Activated naive CD8-positive, alpha-beta T cell treated with anti-CD3 and anti-CD28 coated beads, Interleukin-2, amount 10 ng/mL, durations not matched to agents 7 days and 5 days (primary cell): ENCODE measurements at regions not wholly inside any gene's neighbourhood (a gene's known extent, or its start where the extent isn't known, plus 50 kb on each side); places are given as distances from the start of the nearest gene placed in this dataset.

Source experiments
- ATAC-seq: fragments of 150-1000 bp; cut with Tn5 transposase; one replicate; pipeline ENCODE4 v1.10.0; 2021; ENCODE audit warnings: low read depth, moderate library complexity
- POLR2A ChIA-PET: fragments of 350-600 bp; sonication (Branson Sonifier 250); formaldehyde crosslinking; loops from one replicate; lab custom pipeline; 2021; ENCODE audit warnings: antibody characterized with exemption; lab: Charles Lee
- DNase-seq: peaks from one replicate; pipeline ENCODE4 v3.0.0; 2021
- H3K27ac Mint-ChIP-seq: one replicate; pipeline ENCODE4 v1.8.0; 2022; ENCODE audit warnings: mild to moderate bottlenecking, mixed read lengths
- H3K27me3 Mint-ChIP-seq: one replicate; pipeline ENCODE4 v1.8.0; 2022; ENCODE audit warnings: mild to moderate bottlenecking, moderate library complexity, mixed read lengths
- H3K36me3 Mint-ChIP-seq: one replicate; pipeline ENCODE4 v1.8.0; 2021; ENCODE audit warnings: mild to moderate bottlenecking, mixed read lengths
- H3K4me1 Mint-ChIP-seq: one replicate; pipeline ENCODE4 v1.8.0; 2021; ENCODE audit warnings: mixed read lengths
- H3K4me3 Mint-ChIP-seq: one replicate; pipeline ENCODE4 v1.8.0; 2022; ENCODE audit warnings: mild to moderate bottlenecking, moderate library complexity, mixed read lengths
- H3K9me3 Mint-ChIP-seq: one replicate; pipeline ENCODE4 v1.8.0; 2021; ENCODE audit warnings: mixed read lengths

DNA sequence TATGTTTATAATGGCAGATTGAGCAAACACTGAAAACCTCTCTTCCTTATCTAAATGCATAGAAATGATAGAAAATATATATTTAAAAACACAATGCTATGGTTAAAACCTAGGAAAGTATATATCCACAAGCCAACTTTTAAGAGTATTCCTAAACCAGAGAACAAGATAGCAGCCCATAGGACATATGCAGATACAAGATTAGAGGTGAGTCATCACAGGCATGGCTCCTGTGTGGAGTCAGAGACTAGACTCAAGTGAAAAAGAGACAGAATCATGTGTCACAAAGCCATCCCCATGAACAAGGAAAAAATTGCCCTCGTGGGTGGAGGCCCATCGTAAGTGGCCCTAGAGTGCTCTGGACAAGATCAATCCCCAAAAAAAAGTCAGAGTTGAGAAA, 199.4 kb upstream of the PPP2R3A start:
- no peaks in the 10 kb centered on the region for H3K4me1 Mint-ChIP-seq
- POLR2A ChIA-PET: no interaction called here
- H3K27ac Mint-ChIP-seq: no peak overlapping the region
- H3K4me3 Mint-ChIP-seq: no peak overlapping the region
- no peaks in the 10 kb centered on the region for H3K27me3 Mint-ChIP-seq
- no peaks in the 10 kb centered on the region for H3K36me3 Mint-ChIP-seq
- no peak for DNase-seq
- H3K9me3 Mint-ChIP-seq: no peaks in the 10 kb centered on the region
- no peak for ATAC-seq

DNA sequence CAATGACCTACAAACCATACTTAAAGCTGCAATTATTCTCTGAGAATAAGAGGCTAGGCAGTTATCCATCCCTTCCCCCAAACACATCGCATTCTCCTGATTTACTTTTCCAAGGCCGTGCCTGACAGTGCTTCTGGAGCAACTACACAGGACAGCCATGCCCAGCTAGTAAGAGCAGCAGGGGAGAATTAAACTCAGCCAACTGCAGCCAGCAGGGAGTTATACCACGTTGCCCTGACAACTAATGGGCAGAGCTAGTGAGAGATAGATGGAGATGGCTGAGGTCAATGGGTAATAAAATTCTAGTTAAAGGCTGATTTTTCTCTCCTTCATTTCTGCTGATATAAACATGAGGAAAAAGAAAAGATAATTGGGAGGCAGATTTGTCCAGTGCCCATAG, 193.8 kb upstream of the PPP2R3A start:
- Mint-ChIP-seq H3K9me3 (no peaks in the 10 kb centered on the region), H3K4me1 (no peaks in the 10 kb centered on the region), H3K36me3 (no peaks in the 10 kb centered on the region), H3K4me3 (no peak overlapping the region), H3K27me3 (no peaks in the 10 kb centered on the region), H3K27ac (no peak overlapping the region)
- no peak for ATAC-seq
- POLR2A ChIA-PET: no interaction called here
- DNase-seq: no peak

DNA sequence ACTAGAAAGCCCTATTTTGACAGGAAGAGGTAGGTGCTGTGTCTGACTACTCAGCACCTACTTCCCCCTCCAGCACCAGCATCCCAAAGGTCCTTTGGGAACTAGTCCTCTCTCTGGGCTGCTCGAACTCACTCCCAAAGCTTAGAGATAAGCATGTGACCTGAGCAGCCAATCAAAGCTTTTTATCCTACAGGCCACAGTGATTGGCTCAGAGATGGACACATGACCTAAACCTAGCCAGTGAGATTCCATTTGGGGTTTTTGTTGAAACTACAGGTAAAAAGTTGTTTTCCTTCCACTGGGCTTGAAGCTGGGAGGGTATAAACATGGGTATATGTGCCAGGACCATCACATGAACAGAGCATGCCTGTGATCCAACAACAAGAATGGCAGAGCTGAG, 186.5 kb upstream of the PPP2R3A start:
- Mint-ChIP-seq H3K27ac (no peak overlapping the region), H3K27me3 (peaks cover 2% of the 10 kb centered on the region), H3K9me3 (no peaks in the 10 kb centered on the region), H3K4me1 (no peaks in the 10 kb centered on the region), H3K4me3 (no peak overlapping the region), H3K36me3 (no peaks in the 10 kb centered on the region)
- ATAC-seq (no peak), DNase-seq (no peak)
- POLR2A ChIA-PET: no interaction called here

DNA sequence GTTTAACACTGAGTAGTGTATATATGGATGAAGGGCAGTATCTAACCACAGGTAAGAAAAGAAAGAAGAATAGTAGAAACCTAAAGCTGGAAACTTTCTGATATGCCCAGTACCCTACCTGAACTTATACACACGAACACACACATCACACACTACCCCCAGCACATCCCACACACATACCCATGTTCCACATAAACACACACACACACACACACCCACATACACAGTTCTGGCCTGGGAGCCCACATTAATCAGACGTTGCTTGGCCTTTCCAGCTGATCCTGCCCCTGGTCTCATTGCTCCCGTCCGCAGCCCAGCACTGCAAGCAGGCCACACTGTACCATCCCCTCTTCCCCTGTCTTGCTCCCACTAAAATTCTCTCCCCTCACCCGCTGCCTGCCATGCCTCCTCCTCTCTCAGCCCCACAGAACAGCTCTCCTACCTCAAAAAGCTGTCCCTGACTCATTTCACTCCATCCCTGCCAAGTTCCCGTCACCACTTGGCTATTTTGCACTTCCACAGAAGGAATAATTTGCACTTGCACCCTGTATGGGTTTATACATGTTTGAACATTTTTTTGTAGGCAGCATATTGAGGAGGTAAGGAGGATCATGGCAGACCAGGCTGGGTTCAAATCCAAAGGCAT, 185.8 kb upstream of the PPP2R3A start:
- no peak overlapping the region for H3K4me3 Mint-ChIP-seq
- no peaks in the 10 kb centered on the region for H3K4me1 Mint-ChIP-seq
- DNase-seq: no peak
- peaks cover 2% of the 10 kb centered on the region for H3K27me3 Mint-ChIP-seq
- no peaks in the 10 kb centered on the region for H3K9me3 Mint-ChIP-seq
- POLR2A ChIA-PET: no interaction called here
- ATAC-seq: no peak
- H3K27ac Mint-ChIP-seq: no peak overlapping the region
- no peaks in the 10 kb centered on the region for H3K36me3 Mint-ChIP-seq

DNA sequence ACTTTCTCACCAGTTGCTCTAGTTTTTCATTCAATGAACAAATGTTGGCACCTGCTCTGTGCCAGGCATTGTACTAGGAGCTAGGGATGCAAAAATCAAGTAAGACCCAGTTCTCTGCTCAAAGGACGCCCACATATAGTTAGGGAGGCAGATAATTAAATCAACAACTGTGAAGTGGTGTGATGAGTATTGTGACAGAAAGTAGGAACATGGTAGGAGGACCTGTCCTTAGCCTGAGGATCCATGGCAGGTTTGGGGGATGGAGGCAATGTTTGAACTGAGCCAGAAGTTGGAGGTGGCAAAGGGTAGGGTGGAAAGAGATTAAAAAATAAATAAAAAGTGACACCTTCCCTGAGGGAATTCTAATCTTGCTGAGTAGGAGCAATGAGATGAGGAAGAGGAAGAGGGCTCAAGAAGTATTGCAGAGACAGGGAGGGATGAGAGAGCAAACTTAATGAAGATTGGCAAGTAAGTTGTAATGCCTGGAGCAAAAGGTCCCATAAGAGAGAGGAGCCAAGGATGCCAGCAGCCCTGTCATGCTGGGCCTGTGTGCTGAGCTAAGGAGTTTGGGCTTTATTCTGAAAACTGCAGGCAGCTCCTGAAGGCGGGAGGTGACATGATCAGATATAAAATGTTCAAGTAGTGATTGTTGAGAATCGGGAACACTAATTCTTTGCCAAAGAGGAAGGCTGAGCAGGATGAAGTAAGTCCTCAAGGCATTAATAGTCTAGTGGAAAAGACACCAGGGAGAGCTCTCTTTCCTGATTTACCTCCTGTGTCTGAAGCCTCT, 184.3 kb upstream of the PPP2R3A start:
- ATAC-seq (no peak), DNase-seq (no peak)
- Mint-ChIP-seq H3K9me3 (no peaks in the 10 kb centered on the region), H3K27ac (no peak overlapping the region), H3K4me3 (no peak overlapping the region), H3K27me3 (peaks cover 2% of the 10 kb centered on the region), H3K36me3 (no peaks in the 10 kb centered on the region), H3K4me1 (no peaks in the 10 kb centered on the region)
- POLR2A ChIA-PET: no interaction called here

DNA sequence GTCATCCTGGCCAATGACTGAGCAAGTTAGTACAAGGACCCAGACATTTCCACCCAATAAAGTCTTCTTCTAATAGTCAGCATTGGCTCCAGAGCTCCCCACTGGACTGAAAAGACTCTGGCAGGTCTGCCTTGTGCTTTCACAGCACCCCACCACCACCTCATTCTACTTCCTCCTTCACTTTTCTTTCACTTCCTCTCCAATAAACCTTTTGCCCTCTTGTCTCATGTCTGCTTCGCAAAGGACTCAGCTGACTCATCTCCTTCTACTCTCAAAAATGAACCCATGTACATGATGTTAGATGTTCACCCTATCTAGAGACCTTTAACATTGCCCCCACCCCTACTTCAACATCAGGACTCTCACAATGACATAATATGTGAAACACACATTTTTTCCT, 181.0 kb upstream of the PPP2R3A start:
- Mint-ChIP-seq H3K27ac (no peak overlapping the region), H3K4me1 (no peaks in the 10 kb centered on the region), H3K4me3 (no peak overlapping the region), H3K27me3 (peaks cover 2% of the 10 kb centered on the region), H3K9me3 (no peaks in the 10 kb centered on the region), H3K36me3 (no peaks in the 10 kb centered on the region)
- POLR2A ChIA-PET: no interaction called here
- ATAC-seq (no peak), DNase-seq (no peak)

DNA sequence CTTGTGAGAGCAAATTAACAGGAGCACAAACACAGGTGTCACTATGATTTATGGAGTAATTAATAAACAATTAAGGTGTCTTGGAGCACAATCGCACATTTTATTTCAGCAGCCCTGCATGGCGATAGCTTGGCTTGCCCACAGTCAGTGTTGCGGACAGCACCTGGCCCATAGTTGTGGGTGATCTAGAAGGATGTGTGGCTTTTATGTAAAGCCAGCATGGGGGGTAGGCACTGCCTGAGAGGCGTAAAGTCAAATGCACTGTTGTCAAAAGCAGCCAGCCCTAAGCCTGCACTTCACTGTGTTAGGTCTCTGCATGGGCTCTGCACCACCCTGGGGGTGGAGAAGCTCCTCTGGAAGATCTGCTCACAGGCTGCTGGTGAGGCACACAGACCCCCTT, 177.4 kb upstream of the PPP2R3A start:
- Mint-ChIP-seq H3K27me3 (no peaks in the 10 kb centered on the region), H3K9me3 (no peaks in the 10 kb centered on the region), H3K4me3 (no peak overlapping the region), H3K4me1 (no peaks in the 10 kb centered on the region), H3K36me3 (no peaks in the 10 kb centered on the region), H3K27ac (no peak overlapping the region)
- DNase-seq (no peak), ATAC-seq (no peak)
- POLR2A ChIA-PET: no interaction called here

DNA sequence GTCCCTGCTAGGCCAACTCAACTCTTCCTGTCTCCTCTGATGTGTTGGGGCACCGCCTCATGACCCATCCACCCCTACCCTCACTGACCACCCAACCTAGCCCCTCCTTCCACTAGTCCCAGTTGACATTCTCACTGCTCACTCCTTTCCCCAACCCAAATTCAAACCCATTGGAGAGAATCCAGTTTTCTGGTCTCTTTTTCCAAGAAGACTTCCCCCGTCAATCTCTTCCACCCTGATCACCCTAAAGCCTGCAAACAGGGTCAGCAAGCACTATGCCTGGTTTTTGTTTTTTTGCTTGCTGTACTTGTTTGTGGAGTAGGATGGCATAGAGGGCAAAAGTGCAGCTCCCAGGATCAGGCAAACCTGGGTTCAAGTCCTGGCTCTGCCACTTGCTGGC, 176.6 kb upstream of the PPP2R3A start:
- H3K4me1 Mint-ChIP-seq: no peaks in the 10 kb centered on the region
- H3K27me3 Mint-ChIP-seq: no peaks in the 10 kb centered on the region
- H3K36me3 Mint-ChIP-seq: no peaks in the 10 kb centered on the region
- ATAC-seq: no peak
- no peaks in the 10 kb centered on the region for H3K9me3 Mint-ChIP-seq
- no peak for DNase-seq
- no peak overlapping the region for H3K4me3 Mint-ChIP-seq
- H3K27ac Mint-ChIP-seq: no peak overlapping the region
- POLR2A ChIA-PET: no interaction called here

DNA sequence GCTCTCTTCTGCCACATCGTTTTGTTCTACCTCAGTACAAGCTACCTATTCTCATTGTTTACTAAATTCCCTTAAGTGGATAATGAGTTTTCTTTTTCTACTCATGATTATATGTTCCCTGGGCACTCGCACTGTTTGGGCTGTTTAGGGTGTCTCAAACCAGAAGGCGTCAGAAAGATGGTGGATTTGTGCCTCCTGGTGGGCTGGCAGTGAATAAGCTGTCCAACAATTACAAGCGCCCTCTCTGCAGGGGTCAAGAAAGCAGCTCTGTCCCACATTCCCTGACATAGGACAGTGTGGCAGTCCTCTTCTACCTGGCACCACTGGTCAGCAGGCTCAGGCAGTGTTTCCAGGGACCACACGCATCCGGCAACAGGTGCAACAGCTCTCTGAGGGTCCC, 173.4 kb upstream of the PPP2R3A start:
- no peaks in the 10 kb centered on the region for H3K4me1 Mint-ChIP-seq
- H3K9me3 Mint-ChIP-seq: no peaks in the 10 kb centered on the region
- no peak for ATAC-seq

DNA sequence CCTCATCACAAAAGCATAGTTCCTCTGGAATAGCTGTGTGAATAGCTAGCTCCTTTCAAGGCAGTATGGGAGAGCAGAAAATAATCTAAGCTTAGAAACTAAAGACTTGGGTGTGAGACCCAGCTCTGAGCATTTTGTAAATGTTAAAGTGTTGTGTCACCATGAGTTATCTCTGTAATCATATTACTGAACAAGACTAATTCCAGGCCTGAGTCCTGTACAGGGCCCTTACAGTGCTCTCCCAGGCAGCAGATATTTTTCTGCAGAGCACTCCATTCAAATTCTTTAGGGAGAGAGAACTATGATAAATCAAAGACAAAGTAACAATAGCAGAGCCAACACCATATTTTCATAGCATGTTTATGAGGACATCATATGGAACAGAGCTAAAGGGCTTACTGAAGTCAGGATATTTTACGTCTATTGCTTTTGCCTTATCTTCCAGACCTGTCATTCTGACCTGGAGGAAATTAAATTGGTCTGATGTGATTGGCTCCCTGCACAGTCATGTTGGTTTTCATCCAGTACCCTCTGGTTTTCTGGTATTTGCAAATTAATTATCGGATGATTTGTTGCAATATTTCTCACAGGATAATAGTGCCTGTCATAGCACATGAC, 172.6 kb upstream of the PPP2R3A start:
- H3K4me3 Mint-ChIP-seq: no peak overlapping the region
- no peak overlapping the region for H3K27ac Mint-ChIP-seq
- DNase-seq (no peak), ATAC-seq (no peak)
- H3K4me1 Mint-ChIP-seq: no peaks in the 10 kb centered on the region
- H3K27me3 Mint-ChIP-seq: no peaks in the 10 kb centered on the region
- no peaks in the 10 kb centered on the region for H3K9me3 Mint-ChIP-seq
- POLR2A ChIA-PET: no interaction called here
- no peaks in the 10 kb centered on the region for H3K36me3 Mint-ChIP-seq

More for the DNA sequence above, 173.4 kb upstream of the PPP2R3A start:
- Mint-ChIP-seq H3K27me3 (no peaks in the 10 kb centered on the region), H3K36me3 (no peaks in the 10 kb centered on the region), H3K27ac (no peak overlapping the region), H3K4me3 (no peak overlapping the region)
- POLR2A ChIA-PET: no interaction called here
- no peak for DNase-seq

DNA sequence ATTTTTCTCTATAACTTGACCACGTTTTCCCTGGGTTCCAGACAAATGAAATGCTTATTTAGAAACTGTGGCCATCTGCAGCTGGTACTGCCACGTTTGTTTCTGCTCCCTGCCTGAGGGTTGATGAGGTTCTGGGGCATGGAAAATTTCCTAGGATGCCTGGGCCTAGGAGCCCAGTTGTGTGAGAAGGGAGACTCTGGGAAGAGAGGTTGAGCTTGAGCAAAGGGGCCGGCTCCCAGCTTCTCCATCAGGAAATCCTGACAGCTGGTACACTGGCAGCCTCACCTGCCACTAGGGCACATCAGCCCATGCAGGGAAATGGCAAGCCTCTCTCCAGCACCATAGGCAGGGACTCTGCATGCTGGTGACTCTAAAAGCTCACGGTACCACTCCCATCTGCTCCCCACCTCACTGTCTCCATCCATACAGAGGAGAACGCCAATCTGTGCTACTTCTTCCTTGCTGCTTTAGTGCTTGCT, 165.4 kb upstream of the PPP2R3A start:
- ATAC-seq (no peak), DNase-seq (no peak)
- no peaks in the 10 kb centered on the region for H3K4me1 Mint-ChIP-seq
- H3K27me3 Mint-ChIP-seq: no peaks in the 10 kb centered on the region
- no peaks in the 10 kb centered on the region for H3K36me3 Mint-ChIP-seq
- POLR2A ChIA-PET: no interaction called here
- no peaks in the 10 kb centered on the region for H3K9me3 Mint-ChIP-seq
- no peak overlapping the region for H3K4me3 Mint-ChIP-seq
- H3K27ac Mint-ChIP-seq: no peak overlapping the region

DNA sequence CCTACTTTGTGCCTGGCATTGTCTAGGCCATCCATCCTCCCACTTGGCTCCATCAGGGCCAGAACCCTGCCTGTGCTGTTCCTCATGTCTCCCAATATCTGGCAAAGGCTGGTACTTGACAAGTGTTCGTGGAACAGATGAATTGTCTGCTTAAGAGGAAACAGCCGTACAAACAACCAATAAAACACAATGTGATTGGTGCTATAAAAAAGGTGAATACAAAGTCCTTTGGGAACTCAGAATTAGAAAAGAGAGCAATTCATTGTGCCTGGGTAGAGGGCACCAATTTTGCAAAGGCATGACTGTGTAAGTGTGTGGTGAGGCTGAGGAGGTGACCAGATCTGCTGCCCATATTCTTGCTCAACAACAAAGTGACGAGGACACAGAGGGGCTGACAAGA, 164.5 kb upstream of the PPP2R3A start:
- no peak for ATAC-seq
- no peaks in the 10 kb centered on the region for H3K4me1 Mint-ChIP-seq
- no peak overlapping the region for H3K4me3 Mint-ChIP-seq
- H3K27me3 Mint-ChIP-seq: no peaks in the 10 kb centered on the region
- no peak for DNase-seq
- no peak overlapping the region for H3K27ac Mint-ChIP-seq
- POLR2A ChIA-PET: no interaction called here
- H3K36me3 Mint-ChIP-seq: no peaks in the 10 kb centered on the region
- no peaks in the 10 kb centered on the region for H3K9me3 Mint-ChIP-seq

DNA sequence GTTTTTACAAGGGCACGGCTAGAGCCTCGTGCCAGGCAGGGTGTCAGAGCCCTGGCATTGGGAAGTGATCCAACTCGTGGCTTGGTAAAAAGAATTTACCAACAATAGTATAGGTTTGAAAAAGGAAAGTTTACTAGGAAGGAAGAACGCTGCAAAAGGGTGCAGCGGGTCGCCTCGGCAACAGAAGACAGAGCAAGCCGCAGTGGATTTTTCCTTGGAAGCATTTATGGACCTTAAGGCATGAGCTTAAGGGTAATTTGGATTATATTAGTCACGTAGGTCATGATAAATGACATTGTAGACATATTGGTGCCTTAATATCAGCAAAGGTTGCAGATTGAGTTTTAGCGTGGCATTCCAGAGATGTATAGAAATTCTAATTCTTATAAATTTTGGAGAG, 163.4 kb upstream of the PPP2R3A start:
- POLR2A ChIA-PET: no interaction called here
- Mint-ChIP-seq H3K36me3 (no peaks in the 10 kb centered on the region), H3K4me1 (no peaks in the 10 kb centered on the region), H3K27ac (no peak overlapping the region), H3K27me3 (no peaks in the 10 kb centered on the region), H3K9me3 (no peaks in the 10 kb centered on the region), H3K4me3 (no peak overlapping the region)
- no peak for DNase-seq
- ATAC-seq: no peak
